GM06990 (cell line): ENCODE measurements at regions not wholly inside any gene's neighbourhood (a gene's known extent, or its start where the extent isn't known, plus 50 kb on each side); places are given as distances from the start of the nearest gene placed in this dataset.

ENCODE experiments used
- DNase-seq: peaks from one replicate; pipeline ENCODE4 v3.0.0-alpha.2; 2011; ENCODE audit not compliant: insufficient read length; ENCODE audit errors: extremely low read depth
- H3K27me3 ChIP-seq: replicated peaks from 2 replicates; pipeline ENCODE4 v1.6.0; 2011; ENCODE audit warnings: low read length; ENCODE audit not compliant: control insufficient read depth, insufficient read depth
- H3K36me3 ChIP-seq: 2 replicates; pipeline ENCODE4 v1.5.1; 2011; ENCODE audit warnings: low read length; ENCODE audit not compliant: control insufficient read depth, insufficient read depth
- H3K4me3 ChIP-seq: replicated peaks from 2 replicates; pipeline ENCODE4 v1.5.1; 2011; ENCODE audit warnings: low read depth, mild to moderate bottlenecking, control low read depth, low read length
- CTCF ChIP-seq: IDR thresholded peaks from 2 replicates; pipeline ENCODE4 v1.5.1; 2011; ENCODE audit warnings: low read length, control low read depth, mild to moderate bottlenecking, inconsistent platforms; ENCODE audit not compliant: insufficient read depth, poor library complexity, severe bottlenecking

GRCh38 chr1:212495766-212496494, 63.2 kb downstream of the NENF start:
- H3K36me3 ChIP-seq: no peaks in the 10 kb centered on the region
- no peak for TF ChIP-seq CTCF
- no peak for DNase-seq
- no peaks in the 10 kb centered on the region for H3K27me3 ChIP-seq
- H3K4me3 ChIP-seq: no peak overlapping the region

GRCh38 chr1:212496682-212497081, 64.0 kb downstream of the NENF start:
- no peaks in the 10 kb centered on the region for H3K27me3 ChIP-seq
- no peak overlapping the region for H3K4me3 ChIP-seq
- TF ChIP-seq CTCF: no peak
- DNase-seq: no peak
- H3K36me3 ChIP-seq: no peaks in the 10 kb centered on the region

- Histone ChIP-seq H3K36me3 (no peaks in the 10 kb centered on the region), H3K4me3 (no peak overlapping the region), H3K27me3 (no peaks in the 10 kb centered on the region)
- no peak for DNase-seq
- TF ChIP-seq CTCF: no peak
Measured at GRCh38 chr1:212497553-212497952, 64.8 kb downstream of the NENF start.

DNA sequence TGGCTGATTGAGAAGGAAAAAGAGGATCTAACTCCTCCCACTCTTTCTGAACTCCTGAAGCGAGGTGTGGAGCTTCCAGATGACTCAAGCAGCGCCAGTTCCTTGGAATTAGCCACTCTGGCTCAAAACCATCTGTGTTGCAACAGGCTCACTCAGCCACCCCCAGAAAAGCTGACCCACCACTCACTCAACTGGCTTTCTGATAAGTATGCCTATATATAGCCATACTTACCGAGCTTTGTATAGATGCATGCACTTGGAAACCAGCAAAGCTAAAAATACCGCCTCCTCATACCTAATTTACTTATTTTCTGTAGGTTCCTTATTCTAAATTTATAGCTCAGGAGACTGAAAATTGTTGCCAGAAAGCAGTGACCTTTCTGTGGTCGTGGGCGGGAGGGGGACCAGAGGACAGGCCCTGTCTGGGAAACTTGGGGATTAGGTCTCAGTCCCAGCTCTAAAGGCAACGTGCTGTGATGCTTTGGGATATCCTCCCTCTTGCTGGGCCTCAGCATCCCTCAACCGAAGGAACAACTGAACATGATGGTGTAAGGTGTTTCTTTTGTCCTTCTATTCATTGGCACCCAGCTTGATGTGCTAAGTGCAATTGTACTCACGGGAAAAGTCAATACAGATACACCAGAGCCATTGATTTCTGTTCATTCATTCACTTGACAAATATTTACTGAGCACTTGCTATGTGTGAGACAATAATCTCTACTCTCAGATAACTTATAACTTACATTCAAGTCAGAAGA, 65.7 kb downstream of the NENF start:
- Histone ChIP-seq H3K36me3 (no peaks in the 10 kb centered on the region), H3K27me3 (no peaks in the 10 kb centered on the region), H3K4me3 (no peak overlapping the region)
- no peak for DNase-seq
- no peak for TF ChIP-seq CTCF

DNA sequence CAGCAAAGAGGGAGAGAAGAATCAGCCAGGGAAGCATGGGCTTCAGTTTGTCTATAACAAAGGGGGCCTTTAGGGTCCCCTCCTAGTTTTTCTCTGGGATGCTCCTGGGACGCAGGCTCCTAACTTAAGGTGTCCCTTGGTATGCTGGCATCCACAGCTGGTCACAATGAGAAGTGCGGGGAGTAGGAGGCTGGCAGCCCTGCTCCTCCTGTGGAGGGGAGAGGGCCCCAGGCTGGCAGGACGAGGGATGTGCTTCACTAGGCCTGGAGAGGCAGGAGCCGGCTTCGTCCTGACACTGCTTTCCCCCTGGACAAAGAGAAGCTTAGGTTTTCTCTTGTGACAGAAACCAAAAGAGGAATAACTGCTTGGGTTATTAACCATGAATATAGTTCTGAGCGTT, 67.6 kb downstream of the NENF start:
- TF ChIP-seq CTCF: no peak
- DNase-seq: no peak
- H3K27me3 ChIP-seq: no peaks in the 10 kb centered on the region
- no peak overlapping the region for H3K4me3 ChIP-seq
- no peaks in the 10 kb centered on the region for H3K36me3 ChIP-seq

DNA sequence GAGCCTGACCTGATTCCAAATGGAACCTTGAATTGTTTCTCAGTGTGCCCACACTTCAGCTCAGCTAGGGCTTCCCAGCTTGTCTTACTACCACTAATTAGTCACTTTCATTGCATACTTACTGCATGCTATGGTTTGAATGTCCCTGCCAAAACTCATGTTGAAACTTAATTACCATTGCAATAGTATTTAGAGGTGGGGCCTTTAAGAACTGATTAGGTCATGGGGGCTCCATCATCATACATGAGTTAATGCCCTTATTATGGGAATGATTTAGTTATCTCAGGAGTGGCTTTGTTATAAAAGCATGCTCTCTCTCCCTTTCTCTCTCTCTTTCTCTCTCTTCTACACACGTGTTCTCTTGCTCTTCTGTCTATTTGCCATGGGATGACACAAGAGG, 68.3 kb downstream of the NENF start:
- no peak overlapping the region for H3K4me3 ChIP-seq
- DNase-seq: no peak
- no peaks in the 10 kb centered on the region for H3K27me3 ChIP-seq
- H3K36me3 ChIP-seq: no peaks in the 10 kb centered on the region
- no peak for TF ChIP-seq CTCF
